ENCODE measurements at regions not wholly inside any gene's neighbourhood (a gene's known extent, or its start where the extent isn't known, plus 50 kb on each side); places are given as distances from the start of the nearest gene placed in this dataset.
"Not testable (repeated sequence)": the region's sequence is repeated elsewhere in the genome, so short reads cannot be mapped to it uniquely, and the experiment has no call there.

DNA sequence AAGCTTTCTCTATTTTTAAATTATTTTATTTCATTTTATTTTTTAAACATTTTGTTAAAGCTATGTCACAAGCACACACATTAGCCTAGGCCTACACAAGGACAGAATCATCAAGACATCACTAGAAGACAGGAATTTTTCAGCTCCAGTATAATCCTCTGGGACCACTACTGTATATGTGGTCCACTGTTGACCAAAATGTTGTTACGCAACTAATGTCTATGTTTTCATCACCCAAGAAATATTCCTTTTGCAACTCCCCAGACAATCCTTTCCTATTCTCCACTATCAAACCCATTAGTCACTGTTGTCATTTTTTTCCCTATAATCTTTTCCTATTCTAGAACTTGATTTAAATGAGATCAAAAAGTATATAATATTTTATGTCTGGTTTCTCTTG is 2371.7 kb upstream of the C9orf72 start:
- no peak for DNase-seq

DNA sequence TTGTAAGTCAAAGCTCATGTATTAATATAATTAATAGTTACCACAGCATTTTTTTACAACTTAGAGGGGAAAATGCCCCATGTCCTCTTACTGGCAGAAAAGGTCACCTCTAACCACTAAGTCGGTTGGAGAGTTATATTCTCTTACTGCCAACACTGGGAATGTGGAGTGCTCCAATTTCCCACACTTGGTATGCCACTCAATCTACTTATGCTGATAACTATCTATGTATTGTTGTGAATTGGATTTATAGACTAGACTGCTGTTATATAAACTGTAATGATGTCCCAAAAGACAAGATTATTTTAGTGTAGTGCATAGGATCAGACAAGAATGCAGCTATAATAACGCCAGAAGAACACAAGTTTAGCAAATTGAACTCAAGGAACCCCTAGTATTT is 2385.2 kb upstream of the C9orf72 start:
- no peak for DNase-seq

GRCh38 chr9:29965834-29966233 is 2392.6 kb upstream of the C9orf72 start:
- DNase-seq = no peak

- no peak for DNase-seq
Measured at GRCh38 chr9:29966247-29966646, 2393.0 kb upstream of the C9orf72 start.

- DNase-seq = no peak
Measured at GRCh38 chr9:29968831-29969230, 2395.6 kb upstream of the C9orf72 start.

- DNase-seq = no peak
Measured at GRCh38 chr9:29969408-29969807, 2396.1 kb upstream of the C9orf72 start.

- DNase-seq = no peak
Measured at GRCh38 chr9:29969856-29970647, 2396.8 kb upstream of the C9orf72 start.

DNA sequence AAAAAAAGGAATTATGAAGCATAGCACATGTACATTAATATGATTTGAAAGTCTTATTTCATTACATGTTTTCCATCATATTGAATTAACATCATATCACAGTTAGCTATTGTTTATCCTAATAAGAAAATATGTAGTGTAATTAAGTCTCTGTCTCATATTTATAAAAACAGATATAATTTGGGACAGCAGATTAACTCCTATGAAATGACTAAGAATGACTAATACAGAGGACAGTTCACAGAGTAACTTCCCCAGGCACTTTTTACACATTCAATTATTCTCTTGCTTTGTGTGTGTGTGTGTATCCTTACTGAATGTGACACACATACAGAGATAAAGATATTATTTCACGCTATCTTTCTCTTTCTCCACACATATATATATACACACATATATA is 2400.9 kb upstream of the C9orf72 start:
- no peak for DNase-seq

GRCh38 chr9:29976981-29977380 is 2403.7 kb upstream of the C9orf72 start:
- DNase-seq = no peak

DNA sequence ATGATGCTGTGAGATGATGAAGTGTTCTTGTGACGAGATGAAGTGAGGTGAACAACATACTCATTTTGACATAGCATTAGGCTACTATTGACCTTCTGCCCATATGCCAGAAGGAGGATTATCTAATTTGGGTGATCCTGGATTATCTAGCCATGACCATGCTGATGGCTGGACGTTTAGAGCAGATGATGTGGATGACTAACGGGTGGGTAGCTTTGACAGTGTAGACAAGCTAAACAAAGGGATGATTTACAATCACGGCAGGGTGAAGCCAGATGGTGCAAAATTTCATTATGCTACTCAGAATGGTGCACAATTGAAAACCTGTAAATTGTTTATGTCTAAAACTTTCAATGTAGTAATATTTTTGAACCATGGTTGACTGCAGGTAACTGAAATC is 2403.4 kb upstream of the ACO1 start:
- DNase-seq = no peak

DNA sequence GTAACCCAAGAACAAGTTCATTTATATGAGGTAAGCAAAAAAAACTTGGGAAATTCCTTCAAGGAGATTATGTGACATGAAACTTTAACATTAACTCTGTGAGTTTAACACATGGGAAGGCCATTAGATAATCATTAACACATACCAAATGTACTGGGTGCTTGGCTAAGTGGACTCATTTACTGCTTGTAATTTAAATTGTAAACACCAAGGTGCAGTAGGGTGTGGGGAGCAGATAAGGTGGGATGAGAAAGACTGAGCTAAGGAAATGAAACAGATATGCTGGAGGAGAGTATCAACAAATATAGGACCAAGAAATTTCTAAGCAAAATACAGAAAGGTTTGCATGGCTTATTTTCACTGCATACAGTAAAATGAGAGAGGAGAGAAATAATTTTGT is 2384.8 kb upstream of the ACO1 start:
- no peak for DNase-seq

GRCh38 chr9:30010691-30011090 is 2373.8 kb upstream of the ACO1 start:
- DNase-seq = no peak

DNA sequence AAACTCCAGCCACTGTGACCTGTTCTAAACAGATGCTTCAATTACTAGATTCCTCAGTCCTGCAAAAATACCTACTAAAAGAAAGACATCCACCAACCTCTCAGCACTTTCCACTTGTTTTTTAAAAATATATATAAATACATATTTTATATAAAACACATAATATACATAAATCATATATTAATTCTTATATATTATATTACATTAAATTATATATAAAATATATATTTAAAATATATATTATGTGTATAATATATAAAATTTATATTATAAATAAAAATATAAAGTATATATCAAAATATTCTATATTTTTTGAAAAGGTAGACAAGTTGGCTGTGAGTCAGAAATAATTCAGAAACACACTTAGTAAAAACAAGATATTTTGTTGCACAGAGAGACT is 2371.8 kb upstream of the ACO1 start:
- DNase-seq = no peak

DNA sequence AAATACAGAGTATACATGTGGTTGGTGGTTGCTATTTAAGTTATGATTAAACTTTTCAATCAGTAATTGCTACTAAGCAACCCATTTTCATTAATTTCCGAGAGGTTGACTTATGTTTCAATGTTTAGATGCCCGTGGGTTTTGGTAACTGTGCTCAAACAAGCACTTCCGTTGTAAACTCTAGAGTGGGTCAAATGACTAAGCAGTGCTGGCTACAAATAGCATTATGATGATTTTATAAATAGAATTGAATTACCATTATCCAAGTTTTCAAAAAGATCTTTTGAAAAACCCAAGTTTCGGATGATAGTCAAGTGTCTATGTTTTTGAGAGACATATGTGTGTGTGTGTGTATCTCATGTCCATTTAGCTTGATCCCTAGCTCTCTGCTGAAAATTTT is 2369.4 kb upstream of the ACO1 start:
- no peak for DNase-seq

GRCh38 chr9:30020161-30020560 is 2364.3 kb upstream of the ACO1 start:
- no peak for DNase-seq

GRCh38 chr9:30035761-30036160 is 2348.7 kb upstream of the ACO1 start:
- no peak for DNase-seq

DNA sequence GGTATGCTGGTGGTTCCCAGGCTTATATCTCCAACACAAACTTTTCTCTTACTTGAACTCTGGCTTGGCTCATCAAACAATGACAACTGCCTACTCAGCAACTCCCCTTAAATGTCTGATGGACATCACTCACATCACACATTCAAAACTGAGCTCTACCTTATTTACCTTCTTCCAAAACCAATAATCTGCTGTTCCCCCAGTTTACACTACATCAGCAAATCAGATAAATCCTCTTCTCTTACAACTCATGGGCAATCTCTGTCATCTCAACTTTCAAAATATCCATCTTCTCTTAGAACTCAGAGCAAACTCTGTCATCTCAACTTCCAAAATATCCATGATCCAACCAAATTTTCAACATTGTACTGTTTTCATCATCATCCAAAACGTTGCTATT is 2347.9 kb upstream of the ACO1 start:
- no peak for DNase-seq

DNA sequence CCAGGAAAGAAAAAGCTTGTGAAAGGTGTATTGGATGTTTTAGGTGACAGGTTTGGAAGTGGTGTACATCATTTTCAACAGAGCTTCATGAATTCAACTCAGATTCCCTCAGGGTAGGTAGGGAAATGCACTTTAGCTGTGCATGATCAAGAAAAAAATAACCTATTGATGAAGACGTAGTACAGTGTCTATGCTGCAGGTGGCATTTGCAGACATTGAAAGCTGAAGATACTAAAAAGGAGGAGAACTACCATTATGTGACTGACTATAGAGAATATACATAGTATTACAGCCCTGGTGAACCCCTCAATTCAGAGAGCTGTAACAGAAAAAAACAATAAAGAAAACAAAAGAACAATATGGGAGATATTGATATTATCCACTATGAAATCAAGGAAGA is 2344.7 kb upstream of the ACO1 start:
- DNase-seq = no peak

- DNase-seq = no peak
Measured at GRCh38 chr9:30048396-30048795, 2336.0 kb upstream of the ACO1 start.

DNA sequence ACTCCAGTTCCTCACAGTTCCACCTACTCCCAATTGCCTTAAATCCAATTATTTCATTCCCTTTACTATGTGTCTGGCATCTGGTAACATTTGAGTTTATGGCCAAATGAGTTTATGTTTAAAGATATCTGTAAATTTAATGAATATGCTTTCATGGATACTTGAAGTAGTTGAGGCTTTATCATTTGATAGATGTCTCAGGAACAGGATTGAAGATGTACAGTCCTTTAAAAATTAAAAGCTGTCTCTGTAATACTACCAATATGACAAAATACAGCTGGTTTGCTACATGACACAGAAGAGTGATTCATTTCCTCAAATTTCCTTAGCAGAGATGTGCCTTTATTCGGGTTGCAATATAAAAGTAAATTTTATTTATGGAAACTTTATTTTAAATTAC is 2326.0 kb upstream of the ACO1 start:
- no peak for DNase-seq

GRCh38 chr9:30060976-30061375 is 2323.5 kb upstream of the ACO1 start:
- no peak for DNase-seq

DNA sequence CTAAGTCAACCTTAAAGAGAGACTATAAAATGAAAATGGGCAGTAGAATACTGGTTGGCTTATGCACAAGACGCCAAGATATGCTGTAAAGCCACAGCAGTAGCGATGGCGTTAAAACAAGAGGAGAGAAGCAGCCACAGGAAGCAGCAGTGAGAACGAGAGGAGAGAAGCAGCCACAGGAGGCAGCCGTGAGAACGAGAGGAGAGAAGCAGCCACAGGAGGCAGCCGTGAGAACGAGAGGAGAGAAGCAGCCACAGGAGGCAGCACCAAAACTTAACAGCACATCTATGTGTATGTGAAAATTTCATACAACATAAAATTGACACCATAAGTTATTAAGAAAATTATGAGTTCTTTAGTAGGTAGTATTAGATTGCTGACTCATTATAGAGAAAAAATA is 2318.6 kb upstream of the ACO1 start:
- no peak for DNase-seq

- not testable (repeated sequence) for DNase-seq
Measured at GRCh38 chr9:30069236-30069635, 2315.2 kb upstream of the ACO1 start.

DNA sequence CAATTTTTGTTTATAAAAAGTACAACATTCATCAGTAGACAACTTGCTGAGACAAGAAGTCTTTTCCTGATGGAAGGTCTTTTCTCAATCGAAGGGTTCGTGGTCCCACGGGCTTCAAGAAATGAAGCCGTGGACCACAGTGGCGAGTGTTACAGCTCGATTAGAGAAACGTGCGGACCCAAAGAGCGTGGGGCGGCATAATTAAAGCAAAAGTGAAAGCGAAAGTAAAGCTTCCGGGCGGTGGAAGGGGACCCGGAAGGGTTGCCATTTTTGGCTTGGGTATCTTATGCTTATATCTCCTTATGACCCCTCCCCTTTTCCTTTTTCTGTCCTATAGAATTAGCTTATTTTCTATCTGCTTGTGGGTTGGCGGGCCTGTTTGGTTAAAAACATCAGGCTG is 2309.4 kb upstream of the ACO1 start:
- no peak for DNase-seq
